SK-N-MC (cell line): ENCODE measurements at regions not wholly inside any gene's neighbourhood (a gene's known extent, or its start where the extent isn't known, plus 50 kb on each side); places are given as distances from the start of the nearest gene placed in this dataset.

Source experiments
- EZH2 ChIP-seq: fragments of 200-600 bp; sonication (generic); IDR thresholded peaks from one replicate; pipeline ENCODE4 v1.6.1; 2017; ENCODE audit warnings: antibody characterized with exemption
- POLR2AphosphoS5 ChIP-seq: IDR thresholded peaks from 2 replicates; pipeline ENCODE4 v1.6.1; 2012; ENCODE audit warnings: mild to moderate bottlenecking, low read depth, low read length, borderline replicate concordance

DNA sequence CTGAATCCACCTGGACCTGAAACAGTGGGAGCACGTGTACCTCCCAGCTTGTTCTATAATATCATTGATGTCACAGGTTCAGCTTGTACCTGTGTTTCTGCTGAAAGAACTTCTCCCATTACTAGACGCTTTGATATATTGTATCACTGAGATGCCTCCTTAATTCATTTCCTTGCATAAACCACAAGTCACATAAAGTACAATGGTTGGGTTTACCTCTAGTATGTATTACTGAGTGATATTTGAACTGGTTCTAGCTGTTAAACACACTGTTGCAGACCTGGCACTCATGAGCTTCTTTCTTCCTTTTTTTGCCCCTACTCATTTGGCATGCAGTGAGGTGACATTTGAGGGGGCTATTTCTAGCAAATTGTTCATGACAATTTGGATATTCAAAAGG, 106.6 kb upstream of the KLF14 start:
- TF ChIP-seq EZH2 = no peak
- no peak for TF ChIP-seq POLR2AphosphoS5
